PC-3 (cell line): ENCODE measurements at regions not wholly inside any gene's neighbourhood (a gene's known extent, or its start where the extent isn't known, plus 50 kb on each side); places are given as distances from the start of the nearest gene placed in this dataset.

Experiments
- EZH2 ChIP-seq: fragments of 300-600 bp; sonication (generic); IDR thresholded peaks from one replicate; pipeline ENCODE4 v1.6.1; 2017; ENCODE audit warnings: antibody characterized with exemption, mild to moderate bottlenecking, low read length; ENCODE audit not compliant: unreplicated experiment
- EZH2phosphoT487 ChIP-seq: fragments of 300-600 bp; sonication (generic); IDR thresholded peaks from 2 replicates; pipeline ENCODE4 v1.6.1; 2018; ENCODE audit warnings: mild to moderate bottlenecking, antibody characterized with exemption, low read length, borderline replicate concordance
- TF ChIP-seq, protein P1 (sequence below): fragments of 300-600 bp; sonication (generic); conservative IDR thresholded peaks from 2 replicates; pipeline ENCODE4 v1.5.1; 2017; ENCODE audit warnings: antibody characterized with exemption, low read depth, mild to moderate bottlenecking, low read length

DNA sequence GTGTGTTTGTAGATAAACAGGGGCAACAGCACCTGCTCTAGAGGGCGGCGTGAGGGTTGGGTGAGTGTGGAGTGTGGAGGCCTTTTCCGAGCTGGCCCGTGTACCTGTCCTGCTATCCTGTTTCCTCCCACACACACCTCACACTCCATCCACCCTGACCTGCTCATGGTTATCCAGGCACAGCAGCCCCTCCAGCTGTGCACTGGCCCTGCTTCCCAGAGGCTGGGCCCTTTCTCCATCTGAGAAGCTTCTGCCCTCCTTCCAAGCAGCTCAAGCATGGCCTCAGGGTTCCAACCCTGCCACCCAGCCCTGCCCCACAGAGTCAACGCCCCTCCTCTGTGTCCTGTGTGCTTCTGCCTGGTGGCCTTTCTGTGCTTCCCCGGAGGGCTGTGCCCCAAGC, 86.9 kb downstream of the SOX1 start:
- TF ChIP-seq, protein P1, sequence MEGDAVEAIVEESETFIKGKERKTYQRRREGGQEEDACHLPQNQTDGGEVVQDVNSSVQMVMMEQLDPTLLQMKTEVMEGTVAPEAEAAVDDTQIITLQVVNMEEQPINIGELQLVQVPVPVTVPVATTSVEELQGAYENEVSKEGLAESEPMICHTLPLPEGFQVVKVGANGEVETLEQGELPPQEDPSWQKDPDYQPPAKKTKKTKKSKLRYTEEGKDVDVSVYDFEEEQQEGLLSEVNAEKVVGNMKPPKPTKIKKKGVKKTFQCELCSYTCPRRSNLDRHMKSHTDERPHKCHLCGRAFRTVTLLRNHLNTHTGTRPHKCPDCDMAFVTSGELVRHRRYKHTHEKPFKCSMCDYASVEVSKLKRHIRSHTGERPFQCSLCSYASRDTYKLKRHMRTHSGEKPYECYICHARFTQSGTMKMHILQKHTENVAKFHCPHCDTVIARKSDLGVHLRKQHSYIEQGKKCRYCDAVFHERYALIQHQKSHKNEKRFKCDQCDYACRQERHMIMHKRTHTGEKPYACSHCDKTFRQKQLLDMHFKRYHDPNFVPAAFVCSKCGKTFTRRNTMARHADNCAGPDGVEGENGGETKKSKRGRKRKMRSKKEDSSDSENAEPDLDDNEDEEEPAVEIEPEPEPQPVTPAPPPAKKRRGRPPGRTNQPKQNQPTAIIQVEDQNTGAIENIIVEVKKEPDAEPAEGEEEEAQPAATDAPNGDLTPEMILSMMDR = no peak
- TF ChIP-seq EZH2phosphoT487 = no peak
- TF ChIP-seq EZH2 = no peak
